CD4-positive, alpha-beta T cell (primary cell): ENCODE measurements at regions not wholly inside any gene's neighbourhood (a gene's known extent, or its start where the extent isn't known, plus 50 kb on each side); places are given as distances from the start of the nearest gene placed in this dataset.

ENCODE experiments used
- ATAC-seq: fragments of 200-7000 bp; cut with Tn5 transposase; one replicate; pipeline ENCODE4 v1.10.0; 2022; ENCODE audit warnings: mild to moderate bottlenecking; ENCODE audit not compliant: poor library complexity
- CTCF ChIA-PET: fragments of 350-600 bp; sonication (Branson Sonifier 250); formaldehyde crosslinking; loops from one replicate; lab custom pipeline; 2021; ENCODE audit warnings: antibody characterized with exemption, inconsistent platforms; lab: Charles Lee
- POLR2A ChIA-PET: fragments of 350-600 bp; sonication (Branson Sonifier 250); formaldehyde crosslinking; loops from one replicate; lab custom pipeline; 2021; ENCODE audit warnings: antibody characterized with exemption, inconsistent platforms; lab: Charles Lee
- DNase-seq, 14 experiments: peaks; one replicate each; pipeline ENCODE4 v3.0.0-alpha.2; 2013 to 2020; ENCODE audit warnings: mixed read lengths in 2 of 14
- H3K27ac ChIP-seq, 2 donors: one replicate each; pipeline versions ENCODE4 v1.5.1 to v1.7.0; 2013; ENCODE audit warnings: low read length in 2 of 2, low read depth in 1 of 2, mild to moderate bottlenecking in 1 of 2
- H3K27me3 ChIP-seq, 2 experiments: 1 replicate in 1 of 2; 2 replicates in 1 of 2; pipeline versions ENCODE4 v1.6.1 to v1.7.0; 2013; ENCODE audit warnings: low read length in 2 of 2, control low read depth in 1 of 2, mild to moderate bottlenecking in 1 of 2, moderate library complexity in 1 of 2; ENCODE audit not compliant: insufficient read depth in 2 of 2, control insufficient read depth in 1 of 2
- H3K36me3 ChIP-seq: one replicate; pipeline ENCODE4 v1.6.1; 2013; ENCODE audit warnings: low read length, control low read depth; ENCODE audit not compliant: insufficient read depth
- H3K4me1 ChIP-seq: one replicate; pipeline ENCODE4 v1.6.1; 2013; ENCODE audit warnings: low read length, control low read depth; ENCODE audit not compliant: insufficient read depth
- H3K4me3 ChIP-seq: one replicate; pipeline ENCODE4 v1.5.1; 2013; ENCODE audit warnings: mild to moderate bottlenecking, low read length, moderate library complexity
- H3K9me3 ChIP-seq, 2 experiments: 1 replicate in 1 of 2; 2 replicates in 1 of 2; pipeline versions ENCODE4 v1.6.1 to v1.7.0; 2013; ENCODE audit warnings: low read length in 2 of 2, mild to moderate bottlenecking in 2 of 2, control low read depth in 1 of 2, moderate library complexity in 1 of 2; ENCODE audit not compliant: control insufficient read depth in 1 of 2, insufficient read depth in 1 of 2
- H3K27ac Mint-ChIP-seq: one replicate; pipeline ENCODE4 v1.8.0; 2020; ENCODE audit warnings: mixed read lengths
- H3K27me3 Mint-ChIP-seq: one replicate; pipeline ENCODE4 v1.8.0; 2021; ENCODE audit warnings: mixed read lengths
- H3K36me3 Mint-ChIP-seq: one replicate; pipeline ENCODE4 v1.8.0; 2021; ENCODE audit warnings: low read depth, mixed read lengths
- H3K4me1 Mint-ChIP-seq: one replicate; pipeline ENCODE4 v1.8.0; 2021; ENCODE audit warnings: low read depth, mixed read lengths
- H3K4me3 Mint-ChIP-seq: one replicate; pipeline ENCODE4 v1.8.0; 2020; ENCODE audit warnings: mild to moderate bottlenecking, mixed read lengths
- H3K9me3 Mint-ChIP-seq: one replicate; pipeline ENCODE4 v1.8.0; 2020; ENCODE audit warnings: mixed read lengths
- CTCF ChIP-seq: fragments of 200-600 bp; IDR thresholded peaks from one replicate; pipeline ENCODE4 v1.8.0; 2022; ENCODE audit warnings: antibody characterized with exemption, mild to moderate bottlenecking
- intact Hi-C, 2 experiments: fragments of 100-400 bp; cut with DNase I in 1 of 2; cut with micrococcal nuclease in 1 of 2; formaldehyde crosslinking; loops; one replicate each; pipeline versions ENCODE4 v1.15.1 to v1.9.0; 2023 to 2025; cut with DNase I, micrococcal nuclease

GRCh38 chr6:169854813-169855212 lies 103.4 kb downstream of the ERMARD start:
- H3K27ac Mint-ChIP-seq, result no peak overlapping the region
- ChIA-PET CTCF (no interaction called here), POLR2A (no interaction called here)
- H3K4me3 ChIP-seq, result no peak overlapping the region
- H3K4me1 Mint-ChIP-seq, result no peaks in the 10 kb centered on the region
- DNase-seq (no peak), ATAC-seq (no peak)
- TF ChIP-seq CTCF, result no peak
- H3K27me3 Mint-ChIP-seq, result no peaks in the 10 kb centered on the region
- H3K36me3 ChIP-seq, result no peaks in the 10 kb centered on the region
- no peak overlapping the region for H3K4me3 Mint-ChIP-seq
- H3K9me3 ChIP-seq, result peaks cover 0 to 46% of the 10 kb centered on the region in 2 experiments
- no peaks in the 10 kb centered on the region for H3K27me3 ChIP-seq
- H3K9me3 Mint-ChIP-seq, result no peaks in the 10 kb centered on the region
- no peaks in the 10 kb centered on the region for H3K36me3 Mint-ChIP-seq
- peaks cover 5% of the 10 kb centered on the region for H3K4me1 ChIP-seq
- H3K27ac ChIP-seq, result no peak overlapping the region
- intact Hi-C loops, result no loop called here

- no peaks in the 10 kb centered on the region for H3K9me3 Mint-ChIP-seq
- DNase-seq, result no peak
- POLR2A ChIA-PET, result no interaction called here
- H3K36me3 Mint-ChIP-seq, result no peaks in the 10 kb centered on the region
- Histone ChIP-seq H3K27ac (no peak overlapping the region), H3K4me3 (no peak overlapping the region), H3K9me3 (peaks cover 0 to 45% of the 10 kb centered on the region in 2 experiments), H3K36me3 (no peaks in the 10 kb centered on the region), H3K4me1 (no peaks in the 10 kb centered on the region), H3K27me3 (no peaks in the 10 kb centered on the region)
- H3K27me3 Mint-ChIP-seq, result no peaks in the 10 kb centered on the region
- no peaks in the 10 kb centered on the region for H3K4me1 Mint-ChIP-seq
- no peak for TF ChIP-seq CTCF
- H3K4me3 Mint-ChIP-seq, result no peak overlapping the region
- CTCF ChIA-PET, result no interaction called here
- ATAC-seq, result no peak
- H3K27ac Mint-ChIP-seq, result no peak overlapping the region
- intact Hi-C loops, result no loop called here
Measured at GRCh38 chr6:169854083-169854725, 102.8 kb downstream of the ERMARD start.

- peaks cover 0 to 37% of the 10 kb centered on the region in 2 experiments for H3K9me3 ChIP-seq
- Mint-ChIP-seq H3K4me1 (no peaks in the 10 kb centered on the region), H3K4me3 (no peak overlapping the region), H3K9me3 (no peaks in the 10 kb centered on the region), H3K27ac (no peak overlapping the region), H3K36me3 (no peaks in the 10 kb centered on the region), H3K27me3 (no peaks in the 10 kb centered on the region)
- intact Hi-C loops, result no loop called here
- ATAC-seq (no peak), DNase-seq (no peak)
- CTCF ChIA-PET, result no interaction called here
- POLR2A ChIA-PET, result no interaction called here
- no peaks in the 10 kb centered on the region for H3K27me3 ChIP-seq
- no peak overlapping the region for H3K4me3 ChIP-seq
- H3K36me3 ChIP-seq, result no peaks in the 10 kb centered on the region
- no peak overlapping the region for H3K27ac ChIP-seq
- TF ChIP-seq CTCF, result no peak
- H3K4me1 ChIP-seq, result no peaks in the 10 kb centered on the region
Measured at GRCh38 chr6:169853196-169854082, 102.0 kb downstream of the ERMARD start.
